ENCODE measurements at regions not wholly inside any gene's neighbourhood (a gene's known extent, or its start where the extent isn't known, plus 50 kb on each side); places are given as distances from the start of the nearest gene placed in this dataset.

- no peak for TF ChIP-seq POLR2AphosphoS5 (IDR thresholded peaks at IDR 0.05; ENCODE audit: low read depth, low read length)
- no peak for TF ChIP-seq TAF1 (IDR thresholded peaks at IDR 0.05; ENCODE audit: borderline replicate concordance, low read depth, low read length)
- TF ChIP-seq POLR2A (IDR thresholded peaks at IDR 0.05; ENCODE audit: low read depth, low read length), result no peak
These were observed 77.1 kb upstream of the IGLL5 start for GRCh38 chr22:22810471-22810870.

Measured in GM12892 (cell line).